Trophoblast cell (in vitro differentiated cells and primary cell): ENCODE measurements at regions not wholly inside any gene's neighbourhood (a gene's known extent, or its start where the extent isn't known, plus 50 kb on each side); places are given as distances from the start of the nearest gene placed in this dataset.

Experiments used
- DNase-seq, 2 donors: peaks; one replicate each; pipeline ENCODE4 v3.0.0-alpha.2; 2016
- H2AFZ ChIP-seq: 2 replicates; pipeline ENCODE4 v1.6.1; 2013; ENCODE audit warnings: low read length, moderate library complexity, mild to moderate bottlenecking; ENCODE audit not compliant: insufficient read depth, poor library complexity
- H2AK5ac ChIP-seq: 2 replicates; pipeline ENCODE4 v1.6.1; 2013; ENCODE audit warnings: mild to moderate bottlenecking, low read length
- H2BK120ac ChIP-seq: 2 replicates; pipeline ENCODE4 v1.6.1; 2013; ENCODE audit warnings: low read length, mild to moderate bottlenecking, moderate library complexity; ENCODE audit not compliant: insufficient read depth, poor library complexity
- H2BK12ac ChIP-seq: 2 replicates; pipeline ENCODE4 v1.6.1; 2013; ENCODE audit warnings: mild to moderate bottlenecking, low read length, moderate library complexity
- H2BK5ac ChIP-seq: 2 replicates; pipeline ENCODE4 v1.6.1; 2013; ENCODE audit warnings: low read length, low read depth, moderate library complexity, mild to moderate bottlenecking; ENCODE audit not compliant: poor library complexity
- H3K14ac ChIP-seq: 2 replicates; pipeline ENCODE4 v1.6.1; 2013; ENCODE audit warnings: mild to moderate bottlenecking, low read length
- H3K18ac ChIP-seq: 2 replicates; pipeline ENCODE4 v1.6.1; 2013; ENCODE audit warnings: mild to moderate bottlenecking, low read length
- H3K23ac ChIP-seq: 2 replicates; pipeline ENCODE4 v1.6.1; 2013; ENCODE audit warnings: low read length
- H3K27ac ChIP-seq: 2 replicates; pipeline ENCODE4 v1.5.1; 2013; ENCODE audit warnings: low read depth, mild to moderate bottlenecking, inconsistent platforms, low read length, moderate library complexity
- H3K27me3 ChIP-seq: 2 replicates; pipeline ENCODE4 v1.6.1; 2013; ENCODE audit warnings: inconsistent platforms, mild to moderate bottlenecking, low read length, moderate library complexity; ENCODE audit not compliant: insufficient read depth
- H3K36me3 ChIP-seq, 2 experiments: 1 replicate in 1 of 2; 2 replicates in 1 of 2; pipeline ENCODE4 v1.6.1; 2013; ENCODE audit warnings: low read length in 2 of 2, mild to moderate bottlenecking in 2 of 2, moderate library complexity in 1 of 2; ENCODE audit not compliant: insufficient read depth in 2 of 2, control insufficient read depth in 1 of 2
- H3K4ac ChIP-seq: 2 replicates; pipeline ENCODE4 v1.6.1; 2013; ENCODE audit warnings: low read depth, mild to moderate bottlenecking, low read length, moderate library complexity
- H3K4me1 ChIP-seq, 2 experiments: 1 replicate in 1 of 2; 2 replicates in 1 of 2; pipeline ENCODE4 v1.6.1; 2013; ENCODE audit warnings: low read length in 2 of 2, mild to moderate bottlenecking in 2 of 2, moderate library complexity in 1 of 2; ENCODE audit not compliant: insufficient read depth in 2 of 2, control insufficient read depth in 1 of 2
- H3K4me2 ChIP-seq: 2 replicates; pipeline ENCODE4 v1.6.1; 2013; ENCODE audit warnings: inconsistent platforms, mild to moderate bottlenecking, low read length, moderate library complexity
- H3K4me3 ChIP-seq: 2 replicates; pipeline ENCODE4 v1.5.1; 2013; ENCODE audit warnings: mild to moderate bottlenecking, low read depth, low read length, inconsistent platforms
- H3K79me1 ChIP-seq: one replicate; pipeline ENCODE4 v1.6.1; 2013; ENCODE audit warnings: low read length
- H3K79me2 ChIP-seq: 2 replicates; pipeline ENCODE4 v1.6.1; 2013; ENCODE audit warnings: low read length, mild to moderate bottlenecking; ENCODE audit not compliant: control insufficient read depth, insufficient read depth, poor library complexity
- H3K9ac ChIP-seq: 2 replicates; pipeline ENCODE4 v1.6.1; 2013; ENCODE audit warnings: mild to moderate bottlenecking, low read length
- H3K9me3 ChIP-seq: 2 replicates; pipeline ENCODE4 v1.6.1; 2013; ENCODE audit warnings: low read depth, mild to moderate bottlenecking, control low read depth, inconsistent platforms, low read length; ENCODE audit not compliant: insufficient read depth
- H4K12ac ChIP-seq: 2 replicates; pipeline ENCODE4 v1.6.1; 2013; ENCODE audit warnings: low read depth, mild to moderate bottlenecking, low read length, moderate library complexity
- H4K8ac ChIP-seq: 2 replicates; pipeline ENCODE4 v1.6.1; 2013; ENCODE audit warnings: low read depth, mild to moderate bottlenecking, low read length, moderate library complexity
- H4K91ac ChIP-seq: one replicate; pipeline ENCODE4 v1.6.1; 2013; ENCODE audit warnings: low read depth, mild to moderate bottlenecking, low read length, moderate library complexity
- WGBS: extraction: QIAGEN DNeasy Blood & Tissue Kit; methylation state at CpG from one replicate; pipeline ENCODE4 v1.1.7; 2013; ENCODE audit warnings: missing lambda C conversion rate; ENCODE audit not compliant: insufficient read length, insufficient coverage; ENCODE audit errors: extremely low coverage; 5-methylcytosine and 5-hydroxymethylcytosine counted together

DNA sequence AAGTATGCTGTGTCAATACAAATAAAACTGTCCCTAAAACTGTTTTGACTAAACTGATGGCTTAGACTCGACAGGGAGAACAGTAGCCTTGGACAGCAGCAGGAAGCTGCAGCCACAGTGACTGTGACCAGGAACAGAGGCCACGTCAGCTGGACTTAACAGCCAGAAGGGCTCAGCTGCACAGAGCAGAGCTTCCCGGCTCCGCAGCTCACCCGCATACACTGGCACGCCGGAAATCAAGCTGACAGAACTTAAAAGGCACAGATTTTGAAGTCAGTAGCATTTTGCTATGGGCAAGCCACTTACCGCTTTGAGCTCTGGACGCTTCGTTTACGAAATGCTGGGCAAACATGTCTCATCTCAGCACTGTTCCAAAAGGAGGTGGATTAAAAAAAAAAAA is 769.7 kb upstream of the AUTS2 start:
- Histone ChIP-seq H3K4ac (no peak overlapping the region), H2BK12ac (no peak overlapping the region), H3K14ac (no peak overlapping the region), H3K27ac (no peak overlapping the region), H4K12ac (peak overlapping the region; percentile 51), H3K79me1 (no peaks in the 10 kb centered on the region), H3K9me3 (peaks cover 8% of the 10 kb centered on the region), H2BK120ac (no peak overlapping the region), H3K79me2 (no peaks in the 10 kb centered on the region), H3K4me2 (no peak overlapping the region), H4K8ac (no peak overlapping the region), H3K27me3 (no peaks in the 10 kb centered on the region), H2AK5ac (no peak overlapping the region), H3K4me3 (no peak overlapping the region), H2AFZ (no peak overlapping the region), H2BK5ac (no peak overlapping the region), H4K91ac (no peak overlapping the region), H3K36me3 (no peaks in the 10 kb centered on the region), H3K18ac (no peak overlapping the region), H3K9ac (no peak overlapping the region), H3K4me1 (no peaks in the 10 kb centered on the region), H3K23ac (no peak overlapping the region)
- WGBS, result no CpG with 5 or more reads among the region's 11 CpGs
- DNase-seq, result no peak

DNA sequence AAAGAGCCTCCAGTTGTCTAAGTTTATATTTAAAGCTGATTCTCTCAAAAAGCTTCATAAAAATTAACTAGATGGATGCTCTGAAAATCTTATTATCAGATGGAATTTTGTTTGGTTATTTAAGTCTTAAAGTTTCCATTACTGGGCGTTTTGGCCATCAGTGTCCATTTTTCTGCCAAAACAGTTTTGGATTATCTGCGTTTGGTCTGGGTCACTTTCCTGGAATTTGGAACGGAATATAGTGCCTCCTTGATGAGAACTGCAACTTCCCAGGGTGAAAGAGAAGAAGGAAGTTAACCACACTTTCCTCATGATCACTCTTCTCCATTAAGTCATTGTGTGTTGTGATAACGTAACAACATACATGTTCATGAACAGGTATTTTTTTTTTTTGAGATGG is 764.9 kb upstream of the AUTS2 start:
- no peak overlapping the region for H2AK5ac ChIP-seq
- H3K23ac ChIP-seq, result no peak overlapping the region
- no peak overlapping the region for H2BK5ac ChIP-seq
- no CpG with 5 or more reads among the region's 4 CpGs for WGBS
- H3K27ac ChIP-seq, result no peak overlapping the region
- no peak overlapping the region for H4K12ac ChIP-seq
- no peak overlapping the region for H3K14ac ChIP-seq
- no peaks in the 10 kb centered on the region for H3K4me1 ChIP-seq
- no peak overlapping the region for H3K9ac ChIP-seq
- no peaks in the 10 kb centered on the region for H3K79me2 ChIP-seq
- no peak overlapping the region for H3K4me2 ChIP-seq
- H3K18ac ChIP-seq, result no peak overlapping the region
- H3K4me3 ChIP-seq, result no peak overlapping the region
- no peaks in the 10 kb centered on the region for H3K27me3 ChIP-seq
- peaks cover 5% of the 10 kb centered on the region for H3K9me3 ChIP-seq
- no peak for DNase-seq
- no peaks in the 10 kb centered on the region for H3K79me1 ChIP-seq
- H2BK12ac ChIP-seq, result no peak overlapping the region
- H2BK120ac ChIP-seq, result no peak overlapping the region
- no peak overlapping the region for H4K8ac ChIP-seq
- no peak overlapping the region for H2AFZ ChIP-seq
- H3K4ac ChIP-seq, result no peak overlapping the region
- H3K36me3 ChIP-seq, result no peaks in the 10 kb centered on the region
- H4K91ac ChIP-seq, result no peak overlapping the region

DNA sequence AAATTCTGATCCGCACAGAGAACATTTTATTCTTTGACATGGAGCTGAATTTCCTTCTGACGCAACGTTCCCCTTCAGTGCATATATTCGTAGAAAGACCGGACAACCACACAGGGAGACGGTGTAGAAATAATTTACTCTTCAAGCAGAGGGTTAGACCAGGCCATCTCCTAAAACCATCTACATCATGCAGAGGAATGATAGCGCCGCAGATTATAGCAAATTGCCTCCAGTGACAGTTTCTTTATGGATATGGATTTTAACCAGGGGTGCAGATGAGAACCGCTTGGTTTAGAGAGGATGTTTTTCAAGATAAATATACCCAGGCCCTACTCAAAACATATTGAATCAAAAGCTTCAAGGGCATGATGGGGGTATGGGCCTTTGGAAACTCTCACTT is 759.3 kb upstream of the AUTS2 start:
- no peak overlapping the region for H4K12ac ChIP-seq
- H4K91ac ChIP-seq, result no peak overlapping the region
- no peak overlapping the region for H2AK5ac ChIP-seq
- no peak overlapping the region for H2BK120ac ChIP-seq
- H3K4me2 ChIP-seq, result no peak overlapping the region
- H3K4ac ChIP-seq, result no peak overlapping the region
- H3K79me1 ChIP-seq, result no peaks in the 10 kb centered on the region
- WGBS, result no CpG with 5 or more reads among the region's 9 CpGs
- no peaks in the 10 kb centered on the region for H3K4me1 ChIP-seq
- no peak overlapping the region for H3K4me3 ChIP-seq
- no peaks in the 10 kb centered on the region for H3K27me3 ChIP-seq
- H3K27ac ChIP-seq, result no peak overlapping the region
- H3K79me2 ChIP-seq, result no peaks in the 10 kb centered on the region
- H3K14ac ChIP-seq, result no peak overlapping the region
- no peaks in the 10 kb centered on the region for H3K36me3 ChIP-seq
- no peak overlapping the region for H3K18ac ChIP-seq
- no peaks in the 10 kb centered on the region for H3K9me3 ChIP-seq
- no peak overlapping the region for H3K23ac ChIP-seq
- H4K8ac ChIP-seq, result no peak overlapping the region
- no peak overlapping the region for H3K9ac ChIP-seq
- no peak for DNase-seq
- H2BK12ac ChIP-seq, result no peak overlapping the region
- no peak overlapping the region for H2AFZ ChIP-seq
- H2BK5ac ChIP-seq, result no peak overlapping the region

DNA sequence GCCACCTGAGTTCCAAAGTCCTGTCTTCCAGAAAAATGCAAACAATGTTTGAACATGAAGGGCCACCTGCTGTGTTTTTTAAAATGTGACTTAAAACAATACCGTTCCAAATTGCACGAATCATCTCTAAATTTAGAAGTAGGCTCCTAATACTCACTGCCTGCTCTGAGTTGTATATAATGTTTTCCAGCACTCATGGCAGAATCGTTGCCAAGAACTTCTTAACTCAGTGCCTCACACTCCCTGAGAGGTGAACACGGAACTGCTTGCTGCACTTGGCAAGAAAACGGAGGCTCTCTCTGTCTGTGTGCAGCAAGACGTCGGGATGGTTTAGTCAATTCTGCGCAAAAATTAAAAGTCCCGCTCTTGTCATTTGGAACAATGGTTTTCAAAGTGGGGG is 757.3 kb upstream of the AUTS2 start:
- Histone ChIP-seq H3K4ac (no peak overlapping the region), H2AFZ (no peak overlapping the region), H3K23ac (no peak overlapping the region), H3K36me3 (no peaks in the 10 kb centered on the region), H2BK5ac (no peak overlapping the region), H2AK5ac (no peak overlapping the region), H3K79me2 (no peaks in the 10 kb centered on the region), H3K27ac (no peak overlapping the region), H3K4me2 (no peak overlapping the region), H3K9me3 (no peaks in the 10 kb centered on the region), H3K4me1 (no peaks in the 10 kb centered on the region), H3K4me3 (no peak overlapping the region), H3K79me1 (no peaks in the 10 kb centered on the region), H4K91ac (no peak overlapping the region), H2BK12ac (no peak overlapping the region), H4K8ac (no peak overlapping the region), H3K27me3 (no peaks in the 10 kb centered on the region), H3K9ac (no peak overlapping the region), H2BK120ac (no peak overlapping the region), H4K12ac (no peak overlapping the region), H3K14ac (no peak overlapping the region), H3K18ac (no peak overlapping the region)
- no peak for DNase-seq
- no CpG with 5 or more reads among the region's 9 CpGs for WGBS
